Gastrocnemius medialis (tissue), 4 donors: ENCODE measurements at regions not wholly inside any gene's neighbourhood (a gene's known extent, or its start where the extent isn't known, plus 50 kb on each side); places are given as distances from the start of the nearest gene placed in this dataset.

Experiments
- ATAC-seq, 2 donors: fragments of 150-250 bp; one replicate each; pipeline ENCODE4 v1.9.1; 2016
- DNase-seq, 2 donors: peaks; one replicate each; pipeline ENCODE4 v3.0.0-alpha.2; 2019
- H3K27ac ChIP-seq, 4 donors: fragments of 200-600 bp; sonication (generic); 1 replicate in 1 of 4; 2 replicates in 3 of 4; pipeline ENCODE4 v1.5.1; 2016 to 2018; ENCODE audit warnings: mild to moderate bottlenecking in 2 of 4, moderate library complexity in 1 of 4
- H3K27me3 ChIP-seq, 3 donors: fragments of 200-600 bp; sonication (generic) in 2 of 3; 1 replicate in 1 of 3; 2 replicates in 2 of 3; pipeline versions ENCODE4 v1.5.1 to v1.6.0; 2016 to 2019; ENCODE audit warnings: mild to moderate bottlenecking in 1 of 3, moderate library complexity in 1 of 3
- H3K36me3 ChIP-seq, 2 donors: fragments of 200-600 bp; sonication (generic) in 1 of 2; one replicate each; pipeline ENCODE4 v1.5.1; 2017 to 2018
- H3K4me1 ChIP-seq, 2 donors: fragments of 200-600 bp; sonication (generic) in 1 of 2; one replicate each; pipeline ENCODE4 v1.5.1; 2016 to 2017; ENCODE audit warnings: mild to moderate bottlenecking in 2 of 2
- H3K4me3 ChIP-seq, 4 donors: fragments of 200-600 bp; sonication (generic) in 3 of 4; 1 replicate in 1 of 4; 2 replicates in 3 of 4; pipeline ENCODE4 v1.5.1; 2016 to 2019; ENCODE audit warnings: mild to moderate bottlenecking in 2 of 4
- H3K9me3 ChIP-seq, 3 donors: fragments of 200-600 bp; sonication (generic) in 2 of 3; 1 replicate in 1 of 3; 2 replicates in 2 of 3; pipeline ENCODE4 v1.5.1; 2016 to 2019
- POLR2A ChIP-seq, 2 donors: fragments of 450-650 bp; IDR thresholded peaks; one replicate each; pipeline ENCODE4 v1.6.1; 2017; ENCODE audit warnings: antibody characterized with exemption in 2 of 2, mild to moderate bottlenecking in 2 of 2, moderate library complexity in 2 of 2
- in situ Hi-C, 4 donors: fragments of 200-750 bp; cut with MboI; loops; one replicate each; pipeline versions ENCODE4 v1.15.0 to v1.8.0; 2017; ENCODE audit warnings: low sequenced_read_pairs in 4 of 4
- intact Hi-C: fragments of 100-400 bp; cut with DNase I; formaldehyde crosslinking; loops from one replicate; pipeline ENCODE4 v1.15.1; 2023; ENCODE audit warnings: low total_unique reads
- TF ChIP-seq, protein P1 (sequence below), 5 experiments: fragments of 450-650 bp in 3 of 5; fragments of 200-600 bp in 2 of 5; sonication (generic) in 2 of 5; IDR thresholded peaks in 4 of 5; conservative IDR thresholded peaks in 1 of 5; 1 replicate in 4 of 5; 2 replicates in 1 of 5; pipeline ENCODE4 v1.5.1; 2016 to 2019; ENCODE audit warnings: antibody characterized with exemption in 5 of 5, mild to moderate bottlenecking in 3 of 5, moderate library complexity in 3 of 5

DNA sequence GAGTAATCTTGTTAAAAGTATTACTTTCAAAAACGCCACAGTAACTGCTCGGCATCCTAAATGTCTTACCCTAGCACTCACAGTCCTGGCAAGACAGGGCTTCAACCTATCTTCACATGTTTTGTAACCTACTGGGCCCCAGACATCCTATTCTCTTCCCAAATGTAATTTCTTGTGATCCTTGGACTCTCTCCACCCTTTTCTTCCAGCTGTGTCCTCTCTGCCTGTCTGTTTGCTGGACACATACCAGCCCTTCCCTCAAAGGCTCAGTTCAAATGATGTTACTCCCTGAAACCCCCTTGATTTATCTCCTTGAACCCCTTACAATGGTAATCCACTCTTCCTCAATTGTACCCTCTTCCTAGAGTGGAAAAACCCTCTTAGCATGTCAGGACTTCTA, 60.1 kb upstream of the CNEP1R1 start:
- TF ChIP-seq, protein P1, sequence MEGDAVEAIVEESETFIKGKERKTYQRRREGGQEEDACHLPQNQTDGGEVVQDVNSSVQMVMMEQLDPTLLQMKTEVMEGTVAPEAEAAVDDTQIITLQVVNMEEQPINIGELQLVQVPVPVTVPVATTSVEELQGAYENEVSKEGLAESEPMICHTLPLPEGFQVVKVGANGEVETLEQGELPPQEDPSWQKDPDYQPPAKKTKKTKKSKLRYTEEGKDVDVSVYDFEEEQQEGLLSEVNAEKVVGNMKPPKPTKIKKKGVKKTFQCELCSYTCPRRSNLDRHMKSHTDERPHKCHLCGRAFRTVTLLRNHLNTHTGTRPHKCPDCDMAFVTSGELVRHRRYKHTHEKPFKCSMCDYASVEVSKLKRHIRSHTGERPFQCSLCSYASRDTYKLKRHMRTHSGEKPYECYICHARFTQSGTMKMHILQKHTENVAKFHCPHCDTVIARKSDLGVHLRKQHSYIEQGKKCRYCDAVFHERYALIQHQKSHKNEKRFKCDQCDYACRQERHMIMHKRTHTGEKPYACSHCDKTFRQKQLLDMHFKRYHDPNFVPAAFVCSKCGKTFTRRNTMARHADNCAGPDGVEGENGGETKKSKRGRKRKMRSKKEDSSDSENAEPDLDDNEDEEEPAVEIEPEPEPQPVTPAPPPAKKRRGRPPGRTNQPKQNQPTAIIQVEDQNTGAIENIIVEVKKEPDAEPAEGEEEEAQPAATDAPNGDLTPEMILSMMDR (IDR thresholded peaks at IDR 0.05 in 4 of 5, conservative IDR thresholded peaks at IDR 0.05 in 1 of 5), result no peak
- TF ChIP-seq POLR2A (IDR thresholded peaks at IDR 0.05), result no peak
- Histone ChIP-seq H3K27ac (no peak overlapping the region), H3K4me3 (no peak overlapping the region), H3K36me3 (no peaks in the 10 kb centered on the region), H3K4me1 (no peaks in the 10 kb centered on the region), H3K27me3 (peaks cover 0 to 7% (median 5%) of the 10 kb centered on the region in 3 donors), H3K9me3 (no peaks in the 10 kb centered on the region)
- in situ Hi-C loops, result no loop called here
- DNase-seq (no peak), ATAC-seq (no peak)
- intact Hi-C loops, result no loop called here

- DNase-seq, result no peak
- H3K4me1 ChIP-seq, result no peaks in the 10 kb centered on the region
- H3K4me3 ChIP-seq, result no peak overlapping the region
- H3K9me3 ChIP-seq, result no peaks in the 10 kb centered on the region
- peaks cover 0 to 7% (median 7%) of the 10 kb centered on the region in 3 donors for H3K27me3 ChIP-seq
- TF ChIP-seq POLR2A (IDR thresholded peaks at IDR 0.05), result no peak
- TF ChIP-seq, protein P1 (IDR thresholded peaks at IDR 0.05 in 4 of 5, conservative IDR thresholded peaks at IDR 0.05 in 1 of 5), result no peak
- intact Hi-C loops (no loop called here), in situ Hi-C loops (no loop called here)
- ATAC-seq, result no peak
- H3K36me3 ChIP-seq, result no peaks in the 10 kb centered on the region
- no peak overlapping the region for H3K27ac ChIP-seq
These were observed 57.9 kb upstream of the CNEP1R1 start for GRCh38 chr16:49967012-49967559.

DNA sequence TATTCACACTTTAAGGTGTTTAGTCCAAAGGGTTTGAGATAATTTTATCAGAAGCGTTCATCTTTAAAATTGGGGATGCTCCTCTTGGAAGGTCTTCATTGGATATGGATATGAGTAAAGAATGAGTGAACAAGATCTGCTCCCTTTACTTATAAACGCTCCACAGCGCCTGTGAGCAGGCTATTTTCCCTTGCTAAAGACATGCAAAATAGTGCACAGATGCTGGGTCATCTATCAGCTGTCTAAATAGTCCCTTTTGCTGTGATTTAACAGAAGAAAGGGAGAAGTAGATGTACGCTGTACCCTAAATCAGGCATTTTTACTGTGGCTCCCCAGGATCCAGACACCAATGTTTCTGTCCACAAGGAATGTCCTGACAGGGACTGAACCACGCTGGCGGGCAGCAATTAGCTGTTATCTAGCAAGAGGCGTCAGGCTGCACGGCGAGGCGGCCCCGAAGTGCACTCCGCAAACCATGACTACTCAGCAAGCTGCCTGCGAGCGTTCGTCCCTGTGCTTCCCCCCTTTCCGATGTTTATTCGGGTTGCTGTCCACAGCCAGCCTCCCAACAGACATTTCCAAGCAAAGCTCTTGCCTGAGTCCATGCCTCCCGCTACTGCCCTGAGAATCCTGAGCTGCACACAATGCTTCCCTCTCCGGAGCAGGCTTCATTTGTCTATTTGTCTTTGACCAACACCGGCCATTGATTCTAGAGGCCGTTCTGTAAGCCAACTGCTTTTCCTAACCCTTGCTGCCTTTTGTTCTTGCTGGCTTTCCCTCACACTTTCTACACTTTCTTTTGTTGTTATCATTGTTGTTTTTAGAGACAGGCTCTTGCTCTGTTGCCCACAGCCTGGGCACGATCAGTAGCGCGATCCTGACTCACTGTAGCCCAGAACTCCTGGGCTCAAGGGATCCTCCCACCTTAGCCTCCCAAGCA, 55.7 kb upstream of the CNEP1R1 start:
- ATAC-seq, result no peak
- no peaks in the 10 kb centered on the region for H3K4me1 ChIP-seq
- intact Hi-C loops, result no loop called here
- peaks cover 0 to 7% (median 7%) of the 10 kb centered on the region in 3 donors for H3K27me3 ChIP-seq
- no peaks in the 10 kb centered on the region for H3K9me3 ChIP-seq
- in situ Hi-C loops, result no loop called here
- no peak overlapping the region for H3K4me3 ChIP-seq
- DNase-seq, result no peak
- TF ChIP-seq POLR2A (IDR thresholded peaks at IDR 0.05), result no peak
- TF ChIP-seq, protein P1 (IDR thresholded peaks at IDR 0.05 in 4 of 5, conservative IDR thresholded peaks at IDR 0.05 in 1 of 5), result no peak
- H3K27ac ChIP-seq, result no peak overlapping the region
- no peaks in the 10 kb centered on the region for H3K36me3 ChIP-seq

DNA sequence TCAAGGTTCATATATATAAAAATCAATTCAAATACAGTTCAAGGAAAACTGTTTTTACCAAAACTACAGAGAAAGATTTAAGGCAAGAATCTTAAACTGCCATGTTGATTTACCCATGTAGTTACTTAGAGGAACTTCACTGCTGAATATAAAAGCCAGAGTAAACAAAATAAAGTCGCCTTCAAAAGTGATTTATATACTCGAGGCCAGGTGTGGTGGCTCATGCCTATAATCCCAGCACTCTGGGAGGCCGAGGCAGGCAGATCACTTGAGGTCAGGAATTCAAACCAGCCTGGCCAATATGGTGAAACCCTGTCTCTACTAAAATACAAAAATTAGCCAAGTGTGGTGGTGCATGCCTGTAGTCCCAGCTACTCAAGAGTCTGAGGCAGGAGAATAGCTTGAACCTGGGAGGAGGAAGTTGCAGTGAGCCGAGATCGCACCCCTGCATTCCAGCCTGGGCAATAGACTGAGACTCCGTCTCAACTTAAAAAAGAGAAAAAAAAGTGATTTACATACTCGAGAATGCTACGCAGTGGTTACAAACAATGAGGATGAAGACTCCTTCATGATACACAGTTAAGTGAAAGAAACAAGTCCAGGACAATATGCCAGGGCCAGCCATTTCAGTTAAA, 54.1 kb upstream of the CNEP1R1 start:
- Histone ChIP-seq H3K4me1 (no peaks in the 10 kb centered on the region), H3K27ac (no peak overlapping the region), H3K4me3 (no peak overlapping the region), H3K9me3 (no peaks in the 10 kb centered on the region), H3K27me3 (peaks cover 0 to 7% (median 7%) of the 10 kb centered on the region in 3 donors), H3K36me3 (no peaks in the 10 kb centered on the region)
- ATAC-seq (no peak), DNase-seq (no peak)
- intact Hi-C loops (no loop called here), in situ Hi-C loops (no loop called here)
- TF ChIP-seq, protein P1 (IDR thresholded peaks at IDR 0.05 in 4 of 5, conservative IDR thresholded peaks at IDR 0.05 in 1 of 5), result no peak
- TF ChIP-seq POLR2A (IDR thresholded peaks at IDR 0.05), result no peak
